ENCODE measurements at regions not wholly inside any gene's neighbourhood (a gene's known extent, or its start where the extent isn't known, plus 50 kb on each side); places are given as distances from the start of the nearest gene placed in this dataset.

DNA sequence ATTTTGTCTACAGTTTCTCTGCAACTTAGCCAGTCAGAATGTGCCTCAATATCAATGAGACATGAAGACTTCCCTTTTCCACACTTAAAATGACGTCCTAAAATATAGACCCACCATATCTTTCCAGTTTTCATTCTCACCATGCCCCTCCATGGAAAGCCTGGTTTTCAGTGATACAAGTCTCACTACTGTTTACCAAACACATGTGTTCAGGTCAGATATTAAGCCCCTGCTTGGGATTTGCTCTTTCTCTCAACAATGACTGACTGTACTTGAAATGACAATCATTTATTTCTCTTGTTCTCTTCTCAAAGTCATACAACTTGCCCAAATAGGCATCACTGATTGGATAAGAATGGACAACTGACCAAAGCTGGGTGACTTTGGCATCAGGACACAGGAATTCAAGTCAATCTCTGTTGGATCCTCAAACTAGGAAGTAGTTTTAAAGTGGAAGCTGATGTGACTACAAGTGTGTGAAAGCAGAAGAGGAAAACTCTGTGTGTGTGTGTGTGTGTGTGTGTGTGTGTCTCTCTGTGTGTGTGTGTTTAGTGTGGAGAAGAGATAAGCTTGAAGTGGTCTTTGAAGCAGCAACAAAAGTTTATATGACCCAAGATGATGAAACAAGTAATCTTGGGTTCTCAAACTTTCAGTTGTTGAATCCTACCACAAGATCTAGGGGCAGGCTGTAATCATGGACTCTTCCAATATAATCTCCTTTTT is 217.4 kb upstream of the FGF13 start:
- TF ChIP-seq TEAD4 (IDR thresholded peaks at IDR 0.05) (no peak), ZBTB7A (IDR thresholded peaks at IDR 0.05; ENCODE audit: low read depth) (no peak), EP300 (IDR thresholded peaks at IDR 0.05; ENCODE audit: borderline replicate concordance) (no peak), NFIC (IDR thresholded peaks at IDR 0.05) (no peak), RAD21 (IDR thresholded peaks at IDR 0.05; ENCODE audit: low read depth) (no peak), CREB1 (IDR thresholded peaks at IDR 0.05; ENCODE audit: low read depth) (no peak), CEBPB (IDR thresholded peaks at IDR 0.05) (no peak), EGR1 (IDR thresholded peaks at IDR 0.05) (no peak), FOXM1 (IDR thresholded peaks at IDR 0.05; ENCODE audit: borderline replicate concordance, low read depth) (no peak), TCF12 (IDR thresholded peaks at IDR 0.05; ENCODE audit: low read depth) (no peak), YY1 (IDR thresholded peaks at IDR 0.05; ENCODE audit: low read depth) (no peak), TAF1 (IDR thresholded peaks at IDR 0.05; ENCODE audit: low read depth) (no peak)
- TF ChIP-seq, protein P1, sequence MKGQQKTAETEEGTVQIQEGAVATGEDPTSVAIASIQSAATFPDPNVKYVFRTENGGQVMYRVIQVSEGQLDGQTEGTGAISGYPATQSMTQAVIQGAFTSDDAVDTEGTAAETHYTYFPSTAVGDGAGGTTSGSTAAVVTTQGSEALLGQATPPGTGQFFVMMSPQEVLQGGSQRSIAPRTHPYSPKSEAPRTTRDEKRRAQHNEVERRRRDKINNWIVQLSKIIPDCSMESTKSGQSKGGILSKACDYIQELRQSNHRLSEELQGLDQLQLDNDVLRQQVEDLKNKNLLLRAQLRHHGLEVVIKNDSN (IDR thresholded peaks at IDR 0.05): no peak
- TF ChIP-seq, protein P2, sequence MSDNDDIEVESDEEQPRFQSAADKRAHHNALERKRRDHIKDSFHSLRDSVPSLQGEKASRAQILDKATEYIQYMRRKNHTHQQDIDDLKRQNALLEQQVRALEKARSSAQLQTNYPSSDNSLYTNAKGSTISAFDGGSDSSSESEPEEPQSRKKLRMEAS (IDR thresholded peaks at IDR 0.05): no peak
- TF ChIP-seq, protein P3, sequence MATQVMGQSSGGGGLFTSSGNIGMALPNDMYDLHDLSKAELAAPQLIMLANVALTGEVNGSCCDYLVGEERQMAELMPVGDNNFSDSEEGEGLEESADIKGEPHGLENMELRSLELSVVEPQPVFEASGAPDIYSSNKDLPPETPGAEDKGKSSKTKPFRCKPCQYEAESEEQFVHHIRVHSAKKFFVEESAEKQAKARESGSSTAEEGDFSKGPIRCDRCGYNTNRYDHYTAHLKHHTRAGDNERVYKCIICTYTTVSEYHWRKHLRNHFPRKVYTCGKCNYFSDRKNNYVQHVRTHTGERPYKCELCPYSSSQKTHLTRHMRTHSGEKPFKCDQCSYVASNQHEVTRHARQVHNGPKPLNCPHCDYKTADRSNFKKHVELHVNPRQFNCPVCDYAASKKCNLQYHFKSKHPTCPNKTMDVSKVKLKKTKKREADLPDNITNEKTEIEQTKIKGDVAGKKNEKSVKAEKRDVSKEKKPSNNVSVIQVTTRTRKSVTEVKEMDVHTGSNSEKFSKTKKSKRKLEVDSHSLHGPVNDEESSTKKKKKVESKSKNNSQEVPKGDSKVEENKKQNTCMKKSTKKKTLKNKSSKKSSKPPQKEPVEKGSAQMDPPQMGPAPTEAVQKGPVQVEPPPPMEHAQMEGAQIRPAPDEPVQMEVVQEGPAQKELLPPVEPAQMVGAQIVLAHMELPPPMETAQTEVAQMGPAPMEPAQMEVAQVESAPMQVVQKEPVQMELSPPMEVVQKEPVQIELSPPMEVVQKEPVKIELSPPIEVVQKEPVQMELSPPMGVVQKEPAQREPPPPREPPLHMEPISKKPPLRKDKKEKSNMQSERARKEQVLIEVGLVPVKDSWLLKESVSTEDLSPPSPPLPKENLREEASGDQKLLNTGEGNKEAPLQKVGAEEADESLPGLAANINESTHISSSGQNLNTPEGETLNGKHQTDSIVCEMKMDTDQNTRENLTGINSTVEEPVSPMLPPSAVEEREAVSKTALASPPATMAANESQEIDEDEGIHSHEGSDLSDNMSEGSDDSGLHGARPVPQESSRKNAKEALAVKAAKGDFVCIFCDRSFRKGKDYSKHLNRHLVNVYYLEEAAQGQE (IDR thresholded peaks at IDR 0.05; ENCODE audit: low read depth): no peak

DNA sequence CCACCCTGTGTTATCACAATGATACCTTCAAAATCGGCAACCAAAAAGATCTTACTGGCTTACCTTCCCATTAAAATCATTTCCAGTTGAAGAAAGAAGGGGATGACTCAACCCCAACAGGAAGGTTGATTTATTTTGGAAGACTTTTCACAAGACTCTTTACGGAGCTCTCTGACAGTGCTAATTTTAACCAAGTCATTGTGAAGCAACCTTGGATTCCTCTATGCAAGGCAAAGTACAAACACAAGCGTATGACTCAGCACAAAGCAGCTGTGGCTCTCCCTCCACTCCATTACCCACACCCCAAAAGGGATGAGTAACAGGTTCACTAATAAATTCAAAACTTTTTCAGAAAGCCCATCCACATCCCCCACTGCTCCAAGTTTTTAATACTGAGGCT is 213.8 kb upstream of the FGF13 start:
- TF ChIP-seq ZBTB7A (IDR thresholded peaks at IDR 0.05; ENCODE audit: low read depth) (no peak), CREB1 (IDR thresholded peaks at IDR 0.05; ENCODE audit: low read depth) (no peak), RAD21 (IDR thresholded peaks at IDR 0.05; ENCODE audit: low read depth) (no peak)
- TF ChIP-seq, protein P2 (IDR thresholded peaks at IDR 0.05): no peak
- TF ChIP-seq, protein P1 (IDR thresholded peaks at IDR 0.05): no peak

DNA sequence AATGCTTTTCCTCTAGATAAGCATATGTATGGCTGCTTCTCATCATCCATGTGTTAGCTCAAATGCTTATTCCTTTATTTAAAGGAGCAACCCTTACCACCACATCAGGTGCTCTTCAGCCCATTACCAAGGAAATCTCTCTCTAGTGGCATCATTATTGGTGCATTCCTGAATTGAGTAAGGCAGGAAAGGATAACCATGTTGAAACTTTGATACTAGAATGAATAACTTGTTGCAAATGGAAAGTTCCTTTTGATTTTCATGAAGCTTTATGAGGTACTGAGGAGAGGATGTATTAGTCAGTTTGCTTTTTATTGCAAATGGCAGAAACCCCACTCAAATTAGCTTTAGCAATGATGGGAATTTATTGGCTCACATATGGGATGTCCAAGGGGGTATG is 212.3 kb upstream of the FGF13 start:
- TF ChIP-seq EGR1 (IDR thresholded peaks at IDR 0.05) (no peak), CREB1 (IDR thresholded peaks at IDR 0.05; ENCODE audit: low read depth) (no peak), FOXM1 (IDR thresholded peaks at IDR 0.05; ENCODE audit: borderline replicate concordance, low read depth) (no peak), NFIC (IDR thresholded peaks at IDR 0.05) (no peak)
- TF ChIP-seq, protein P1 (IDR thresholded peaks at IDR 0.05): no peak
- TF ChIP-seq, protein P3 (IDR thresholded peaks at IDR 0.05; ENCODE audit: low read depth): no peak

DNA sequence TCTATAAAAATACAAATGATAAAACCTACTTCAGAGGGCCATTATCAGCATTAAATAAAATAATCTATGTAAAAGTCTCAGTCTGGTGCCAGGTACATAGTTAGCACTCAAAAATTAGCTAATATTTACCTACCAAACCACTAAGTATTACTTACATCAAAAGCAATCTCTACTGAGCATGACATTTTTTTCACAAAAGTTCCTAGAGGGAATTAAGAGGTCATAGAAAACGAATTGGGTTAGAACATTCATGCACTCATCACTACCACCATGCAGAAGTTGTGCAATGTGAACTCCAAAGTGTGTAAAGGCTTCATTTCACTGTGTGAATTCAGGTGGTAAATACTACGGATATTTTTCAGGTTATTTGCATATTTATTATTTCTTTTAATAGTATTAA is 209.5 kb upstream of the FGF13 start:
- TF ChIP-seq, protein P1 (IDR thresholded peaks at IDR 0.05): no peak
- TF ChIP-seq TAF1 (IDR thresholded peaks at IDR 0.05; ENCODE audit: low read depth) (no peak), TCF12 (IDR thresholded peaks at IDR 0.05; ENCODE audit: low read depth) (no peak), TEAD4 (IDR thresholded peaks at IDR 0.05) (no peak), RAD21 (IDR thresholded peaks at IDR 0.05; ENCODE audit: low read depth) (no peak), ZBTB7A (IDR thresholded peaks at IDR 0.05; ENCODE audit: low read depth) (no peak), CREB1 (IDR thresholded peaks at IDR 0.05; ENCODE audit: low read depth) (no peak), NFIC (IDR thresholded peaks at IDR 0.05) (no peak), CEBPB (IDR thresholded peaks at IDR 0.05) (no peak), YY1 (IDR thresholded peaks at IDR 0.05; ENCODE audit: low read depth) (no peak), FOXM1 (IDR thresholded peaks at IDR 0.05; ENCODE audit: borderline replicate concordance, low read depth) (no peak), EGR1 (IDR thresholded peaks at IDR 0.05) (no peak), EP300 (IDR thresholded peaks at IDR 0.05; ENCODE audit: borderline replicate concordance) (no peak)
- TF ChIP-seq, protein P2 (IDR thresholded peaks at IDR 0.05): no peak
- TF ChIP-seq, protein P3 (IDR thresholded peaks at IDR 0.05; ENCODE audit: low read depth): no peak
